ENCODE measurements at regions not wholly inside any gene's neighbourhood (a gene's known extent, or its start where the extent isn't known, plus 50 kb on each side); places are given as distances from the start of the nearest gene placed in this dataset.
"Not testable (repeated sequence)": the region's sequence is repeated elsewhere in the genome, so short reads cannot be mapped to it uniquely, and the experiment has no call there.

DNA sequence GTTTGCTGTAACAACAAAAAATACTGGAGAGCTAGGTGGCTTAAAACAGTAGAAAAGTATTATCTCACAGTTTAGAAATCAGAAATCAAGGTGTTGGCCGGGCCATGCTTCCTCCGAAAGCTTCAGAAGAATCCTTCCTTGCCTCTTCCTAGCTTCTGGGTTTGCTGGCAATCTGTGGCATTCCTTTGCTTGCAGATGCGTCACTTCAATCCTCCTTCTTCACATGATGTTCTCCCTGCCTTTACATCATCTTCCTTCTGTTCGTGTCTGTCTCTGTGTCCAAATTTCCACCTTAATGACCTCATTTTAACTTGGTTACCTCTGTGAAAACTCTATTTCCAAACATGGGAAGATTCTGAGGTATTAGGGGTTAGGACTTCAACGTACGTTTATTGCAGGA lies 90.4 kb upstream of the CHD1 start:
- no peak for DNase-seq (ENCODE audit: low read depth)

DNA sequence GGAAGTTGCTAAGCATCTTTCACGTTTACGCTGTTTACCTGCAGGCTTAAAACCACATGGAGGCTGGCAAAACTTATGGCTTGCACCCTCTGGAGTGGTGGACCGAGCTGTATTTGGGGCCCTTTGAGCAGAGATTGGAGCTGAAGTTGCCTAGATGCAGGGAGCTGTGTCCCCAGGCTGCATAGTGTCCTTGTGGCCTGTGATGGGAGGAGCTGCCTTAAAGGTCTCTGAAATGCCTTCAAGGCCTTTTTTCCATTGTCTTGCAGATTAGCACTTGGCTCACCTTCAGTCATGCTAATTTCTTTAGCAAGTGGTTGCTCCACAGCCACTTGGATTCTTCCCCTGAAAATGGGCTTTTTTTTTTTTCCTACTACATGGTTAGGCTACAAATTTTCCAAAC lies 81.5 kb upstream of the CHD1 start:
- DNase-seq (ENCODE audit: low read depth): no peak

DNA sequence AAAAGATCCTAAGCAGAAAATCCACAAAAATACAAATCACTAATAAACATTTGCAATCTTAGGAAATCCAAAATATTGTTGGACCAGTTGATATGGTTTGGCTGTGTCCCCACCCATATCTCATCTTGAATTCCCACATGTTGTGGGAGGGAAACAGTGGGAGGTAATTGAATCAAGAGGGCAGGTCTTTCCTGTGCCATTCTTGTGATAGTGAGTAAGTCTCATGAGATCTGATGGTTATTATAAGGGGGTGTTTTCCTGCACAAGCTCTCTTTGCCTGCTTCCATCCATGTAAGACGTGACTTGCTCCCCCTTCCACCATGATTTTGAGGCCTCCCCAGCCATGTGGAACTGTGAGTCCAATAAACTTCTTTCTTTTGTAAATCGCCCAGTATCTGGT lies 79.2 kb upstream of the CHD1 start:
- not testable (repeated sequence) for DNase-seq (ENCODE audit: low read depth)

DNA sequence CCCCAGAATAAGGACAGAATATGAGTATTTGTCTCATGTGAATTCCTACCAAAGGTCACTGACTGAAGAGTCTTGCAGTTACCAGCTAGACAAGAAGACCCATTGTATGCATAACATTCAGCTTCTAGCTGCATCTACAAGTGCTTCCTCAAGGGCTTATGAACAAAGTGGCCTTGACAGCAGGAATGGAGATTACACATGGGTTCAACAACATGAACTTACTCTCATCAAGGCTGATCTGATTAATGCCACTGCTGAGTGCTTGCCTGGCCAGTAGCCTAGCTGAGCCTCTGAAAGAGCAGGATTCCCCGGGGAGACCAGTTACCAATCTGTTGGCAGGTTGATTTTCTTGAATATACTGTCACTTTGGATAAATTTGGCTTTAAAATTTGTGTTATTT lies 76.7 kb upstream of the CHD1 start:
- DNase-seq (ENCODE audit: low read depth): no peak

DNA sequence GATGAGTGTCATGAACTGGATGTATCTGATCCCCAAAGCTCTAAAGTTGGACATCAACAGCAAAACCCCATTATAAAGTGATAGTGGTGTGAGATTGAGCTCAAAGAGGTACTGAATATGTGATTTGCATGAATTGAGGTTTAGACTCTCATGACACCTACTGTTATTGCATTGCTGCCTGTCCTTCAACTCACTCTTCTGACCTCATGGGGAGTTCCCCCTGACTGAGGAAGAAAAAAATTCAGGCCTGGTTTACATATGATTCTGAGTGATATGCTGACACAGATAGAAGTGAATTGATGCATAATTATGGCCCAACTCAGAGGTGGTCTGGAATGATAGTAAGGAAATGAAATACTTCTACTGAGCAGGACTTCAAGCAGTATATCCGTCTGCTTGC lies 76.2 kb upstream of the CHD1 start:
- no peak for DNase-seq (ENCODE audit: low read depth)

DNA sequence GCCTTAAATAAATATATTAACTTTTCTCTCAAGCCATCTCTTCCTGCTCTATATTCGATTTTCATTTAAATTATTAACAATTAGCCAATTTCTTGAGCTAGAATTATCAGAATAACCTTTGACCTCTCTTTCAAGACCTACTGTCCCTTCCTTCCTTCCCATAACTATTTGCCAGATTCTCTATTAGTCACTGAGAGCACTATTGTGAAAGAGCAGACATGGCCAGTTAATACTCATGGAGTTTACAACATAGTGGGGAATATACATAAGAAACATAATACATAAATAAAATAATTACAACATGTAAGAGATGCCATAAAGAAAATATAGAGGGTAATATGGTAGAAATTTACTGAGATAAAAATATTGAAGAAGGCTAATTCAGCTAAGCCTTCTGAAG lies 72.1 kb upstream of the CHD1 start:
- DNase-seq (ENCODE audit: low read depth): no peak

DNA sequence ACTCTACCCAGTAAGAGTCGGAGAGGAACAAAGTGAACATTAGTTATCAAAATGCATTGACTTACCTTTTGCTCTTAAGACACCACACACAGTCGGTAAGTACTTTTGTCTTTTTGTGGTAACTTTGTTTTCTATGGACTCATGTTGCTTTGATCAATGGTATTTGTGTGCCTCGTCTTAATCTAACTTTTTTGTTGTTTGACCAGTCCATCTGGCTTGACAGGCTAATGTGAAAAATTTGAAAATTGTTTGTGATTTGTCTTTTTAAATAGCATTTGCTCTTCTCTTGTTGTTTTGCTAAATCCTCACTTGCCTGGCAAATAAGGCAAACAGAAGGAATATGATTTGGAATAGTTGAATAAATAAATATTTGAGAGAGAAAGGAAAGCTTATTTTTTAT lies 71.4 kb upstream of the CHD1 start:
- DNase-seq (ENCODE audit: low read depth): no peak

DNA sequence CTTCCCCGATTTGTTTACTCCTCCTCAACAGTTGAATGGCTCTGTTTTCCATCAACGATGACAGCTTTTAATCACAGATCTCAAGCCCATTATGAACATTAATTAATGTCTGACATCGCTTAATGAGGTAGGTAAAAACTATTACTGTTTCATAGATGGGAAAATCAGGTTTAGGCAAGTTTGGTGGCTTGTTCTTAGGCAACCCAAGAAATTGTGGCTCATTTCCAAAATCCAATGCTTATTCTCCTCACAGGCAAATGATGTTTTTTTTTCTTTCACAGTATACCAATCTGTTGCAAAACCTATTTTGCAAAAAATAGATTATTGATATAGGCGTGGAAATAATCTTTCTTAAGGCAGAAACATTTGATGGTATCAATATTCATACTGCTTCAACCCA lies 70.8 kb upstream of the CHD1 start:
- DNase-seq (ENCODE audit: low read depth): no peak

DNA sequence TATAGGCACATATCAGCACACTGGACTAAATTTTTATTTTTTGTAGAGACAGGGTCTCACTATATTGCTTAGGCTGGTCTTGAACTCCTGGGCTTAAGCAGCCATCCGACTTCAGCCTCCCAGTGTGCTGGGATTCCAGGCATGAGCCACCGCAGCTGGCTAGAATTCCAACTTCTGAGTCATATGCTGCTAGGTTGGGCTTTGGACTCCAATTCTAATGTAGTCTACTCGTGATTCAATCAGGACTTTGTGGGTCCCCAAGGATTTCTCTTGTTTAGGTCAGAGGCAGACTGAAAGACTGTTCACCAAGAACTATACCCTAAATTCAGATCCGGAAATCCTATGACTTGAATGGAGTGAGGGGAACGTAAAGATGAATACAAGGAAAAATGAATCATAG lies 68.2 kb upstream of the CHD1 start:
- DNase-seq (ENCODE audit: low read depth): peak; percentile 62

DNA sequence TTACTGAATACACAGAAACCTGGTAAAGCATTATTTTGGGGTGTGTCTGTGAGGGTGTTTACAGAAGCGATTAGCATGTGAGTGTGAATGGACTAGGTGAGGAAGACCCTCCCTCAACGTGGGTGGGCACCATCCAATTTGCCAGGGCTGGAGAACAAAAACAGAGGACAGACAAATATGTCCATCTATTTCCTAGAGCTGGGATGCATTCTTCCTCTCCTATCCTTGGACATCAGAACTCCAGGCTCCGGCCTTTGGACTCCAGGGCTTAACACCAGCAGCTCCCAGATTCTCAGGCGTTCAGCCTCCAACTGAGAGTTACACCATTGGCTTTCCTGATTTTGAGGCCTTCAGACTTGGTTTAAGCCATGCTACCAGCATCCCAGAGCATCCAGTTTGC lies 65.8 kb upstream of the CHD1 start:
- DNase-seq (ENCODE audit: low read depth): no peak

DNA sequence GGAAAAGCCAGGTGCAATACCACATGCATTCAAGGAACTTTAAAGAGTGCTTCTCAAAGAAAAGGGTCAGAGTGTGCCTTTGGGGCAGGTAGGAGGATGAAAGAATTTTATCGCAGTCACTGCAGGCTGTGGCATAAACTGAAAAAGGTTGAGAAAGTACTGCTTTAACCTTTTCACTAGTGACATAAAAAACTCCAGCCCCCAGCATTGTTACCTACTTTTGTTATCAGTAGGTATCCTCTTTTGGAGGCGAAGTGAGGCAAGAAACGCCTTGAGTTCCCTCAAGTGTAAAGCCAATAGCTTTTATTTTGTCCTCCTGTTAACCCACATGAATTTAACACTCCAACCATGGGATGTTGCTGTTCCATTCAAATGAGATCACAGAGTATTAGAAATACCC lies 64.7 kb upstream of the CHD1 start:
- DNase-seq (ENCODE audit: low read depth): no peak

DNA sequence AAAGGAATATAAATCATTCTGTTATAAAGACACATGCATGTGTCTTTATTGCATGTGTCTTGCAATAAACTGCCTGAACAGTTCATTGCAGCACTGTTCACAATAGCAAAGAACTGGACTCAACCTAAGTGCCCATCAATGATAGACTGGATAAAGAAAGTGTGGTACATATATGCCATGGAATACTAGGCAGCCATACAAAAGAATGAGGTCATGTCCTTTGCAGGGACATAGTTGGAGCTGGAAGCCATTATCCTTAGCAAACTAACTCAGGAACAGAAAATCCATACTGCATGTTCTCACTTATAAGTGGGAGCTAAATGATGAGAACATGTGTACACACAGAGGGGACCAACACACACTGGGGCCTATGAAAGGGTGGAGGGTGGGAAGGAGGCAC lies 63.7 kb upstream of the CHD1 start:
- DNase-seq (ENCODE audit: low read depth): no peak

DNA sequence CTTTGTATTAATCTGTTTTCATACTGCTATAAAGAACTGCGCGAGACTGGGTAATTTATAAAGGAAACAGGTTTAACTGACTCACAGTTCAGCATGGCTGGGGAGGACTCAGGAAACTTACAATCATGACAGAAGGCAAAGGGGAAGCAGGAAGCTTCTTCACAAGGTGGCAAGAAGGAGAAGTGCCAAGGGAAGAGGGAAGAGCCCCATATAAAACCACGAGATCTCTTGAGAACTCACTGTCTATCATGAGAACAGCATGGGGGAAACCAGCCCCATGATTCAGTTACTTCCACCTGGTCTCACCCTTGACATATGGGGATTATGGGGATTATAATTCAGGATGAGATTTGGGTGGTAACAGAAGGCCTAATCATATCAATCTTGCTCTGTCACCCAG lies 60.9 kb upstream of the CHD1 start:
- no peak for DNase-seq (ENCODE audit: low read depth)

DNA sequence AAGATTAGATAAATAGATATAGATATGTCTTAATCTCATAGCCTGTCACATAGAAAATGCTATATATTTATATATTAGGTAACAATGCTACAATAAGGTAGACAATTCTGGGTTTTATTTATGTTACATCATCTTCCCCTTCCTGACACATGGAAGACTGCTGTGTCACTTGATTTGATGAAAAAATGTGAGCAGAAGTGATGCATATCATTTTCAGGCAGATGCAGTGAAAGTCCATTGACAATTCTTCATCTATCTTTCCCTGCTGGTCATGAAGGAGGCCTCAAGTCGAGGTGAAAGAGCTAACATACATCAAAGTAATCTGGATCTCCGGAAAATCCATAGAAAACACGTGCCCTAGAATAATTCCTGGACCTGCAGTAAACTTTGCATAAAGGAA lies 57.8 kb upstream of the CHD1 start:
- no peak for DNase-seq (ENCODE audit: low read depth)

DNA sequence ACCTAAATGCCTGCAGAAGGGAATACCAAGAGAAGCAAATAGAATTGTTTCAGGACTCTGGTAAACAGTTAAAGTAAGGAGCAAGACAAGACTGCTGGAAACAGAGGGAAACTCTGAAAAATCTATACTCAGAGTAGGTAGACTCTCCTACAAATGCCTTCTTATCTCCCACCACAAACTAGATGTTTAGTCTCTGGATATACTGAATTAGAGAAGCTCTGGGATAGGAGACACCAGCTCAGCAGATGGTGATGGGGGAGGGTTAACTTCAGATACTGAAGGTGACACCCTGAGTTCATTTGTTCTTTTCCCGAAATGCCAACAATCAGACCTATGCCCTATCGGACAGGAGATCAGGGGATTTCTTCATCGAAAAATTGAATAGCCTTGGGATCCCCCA lies 54.1 kb upstream of the CHD1 start:
- DNase-seq (ENCODE audit: low read depth): no peak

Data from HS-27A (cell line).